NCI-H524 (cell line): ENCODE measurements at regions not wholly inside any gene's neighbourhood (a gene's known extent, or its start where the extent isn't known, plus 50 kb on each side); places are given as distances from the start of the nearest gene placed in this dataset.
"Not testable (repeated sequence)": the region's sequence is repeated elsewhere in the genome, so short reads cannot be mapped to it uniquely, and the experiment has no call there.

Experiments
- DNase-seq, 2 experiments: peaks; one replicate each; lab custom pipeline; 2025; lab: John Stamatoyannopoulos, UW

DNA sequence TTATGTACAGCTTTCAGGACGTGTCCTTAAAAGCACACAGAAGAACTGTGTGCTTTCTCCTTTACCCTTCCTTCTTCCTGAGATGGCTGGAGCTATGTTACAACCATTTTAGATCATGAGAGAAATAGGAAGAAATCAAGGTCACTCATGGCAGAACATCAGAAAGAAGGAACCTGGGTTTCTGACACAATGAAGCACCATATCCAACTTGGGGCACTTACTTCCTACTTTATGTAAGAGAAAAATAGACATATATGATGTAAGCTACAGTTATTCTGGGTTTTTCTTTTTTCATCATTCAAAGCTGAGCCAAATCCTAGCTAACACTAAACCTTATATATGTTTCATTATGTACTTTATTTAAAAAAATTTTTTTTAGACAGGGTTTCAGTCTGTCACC is 79.5 kb downstream of the FAM161A start:
- no peak for DNase-seq

DNA sequence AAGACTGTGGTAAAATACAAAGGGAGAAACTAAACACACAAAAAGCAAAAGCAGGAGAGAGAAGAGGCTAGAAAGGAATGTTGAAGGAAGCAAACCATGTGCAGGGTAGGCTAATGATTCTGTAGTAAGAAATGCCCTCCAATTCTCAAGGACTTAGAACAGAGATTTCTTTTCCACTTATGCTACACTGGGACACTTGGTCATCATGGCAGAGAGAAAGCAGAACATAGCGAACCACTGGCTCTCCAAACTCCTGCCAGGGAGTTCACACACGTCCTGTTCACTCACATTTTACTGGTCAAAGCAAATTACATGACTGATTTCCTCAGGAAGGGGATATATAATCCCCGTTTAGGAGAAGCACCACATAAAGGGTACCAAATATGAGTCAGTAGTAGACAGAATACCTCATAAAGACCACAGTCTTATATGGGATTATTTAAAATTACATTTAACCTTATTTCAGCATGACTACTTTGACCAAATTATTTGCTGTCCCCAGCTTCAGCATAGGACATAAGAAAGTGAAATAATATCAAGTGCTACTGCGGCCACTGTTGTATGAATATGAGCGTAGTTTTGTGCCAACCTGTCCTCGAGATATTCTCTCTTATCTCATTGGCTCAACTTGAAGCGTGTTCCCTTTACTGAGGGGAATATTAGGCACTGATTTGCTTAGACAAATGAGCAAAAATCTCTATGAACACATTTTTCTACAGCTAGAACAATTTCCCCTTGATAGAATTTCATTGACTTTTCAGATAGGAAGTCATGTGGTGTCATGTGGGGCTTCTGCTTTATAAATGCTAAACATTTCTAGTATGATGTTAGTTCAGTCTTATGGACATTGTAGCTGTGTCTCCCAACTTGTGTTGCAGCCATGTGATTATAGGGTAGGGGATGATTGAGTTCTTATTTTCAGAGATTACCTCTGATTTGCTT is 81.7 kb downstream of the FAM161A start:
- DNase-seq, result no peak

DNA sequence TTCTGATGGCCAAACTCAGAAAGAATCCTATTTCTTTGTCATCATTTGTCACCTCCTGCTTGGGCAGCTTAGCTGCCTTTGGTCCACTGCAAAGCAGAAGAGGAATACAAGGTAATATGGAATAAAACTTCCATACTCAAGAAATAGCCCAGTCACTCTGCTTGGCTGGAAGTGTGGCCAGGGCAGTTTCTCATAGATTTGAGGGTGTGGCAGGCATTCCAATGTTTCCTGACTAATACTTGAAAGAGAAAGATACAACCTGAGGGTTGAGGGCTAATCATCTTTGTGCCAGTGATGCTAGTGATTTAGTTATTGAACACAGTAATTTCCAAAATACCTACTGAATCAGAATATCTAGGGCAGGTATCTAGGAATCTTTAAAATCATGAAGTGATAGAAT is 83.1 kb downstream of the FAM161A start:
- no peak for DNase-seq

- DNase-seq, result no peak
These were observed 83.6 kb downstream of the FAM161A start for GRCh38 chr2:61770298-61770697.

GRCh38 chr2:61769093-61769675 is 84.7 kb downstream of the FAM161A start:
- DNase-seq, result no peak

GRCh38 chr2:61764035-61764800 is 89.6 kb downstream of the FAM161A start:
- peak; percentile 92 to 96 for DNase-seq

GRCh38 chr2:61763605-61764034 is 90.2 kb downstream of the FAM161A start:
- peak; percentile 72 to 81 for DNase-seq

GRCh38 chr2:61762292-61762691 is 91.6 kb downstream of the FAM161A start:
- DNase-seq, result no peak

GRCh38 chr2:61759718-61760117 is 94.1 kb downstream of the FAM161A start:
- DNase-seq, result no peak

DNA sequence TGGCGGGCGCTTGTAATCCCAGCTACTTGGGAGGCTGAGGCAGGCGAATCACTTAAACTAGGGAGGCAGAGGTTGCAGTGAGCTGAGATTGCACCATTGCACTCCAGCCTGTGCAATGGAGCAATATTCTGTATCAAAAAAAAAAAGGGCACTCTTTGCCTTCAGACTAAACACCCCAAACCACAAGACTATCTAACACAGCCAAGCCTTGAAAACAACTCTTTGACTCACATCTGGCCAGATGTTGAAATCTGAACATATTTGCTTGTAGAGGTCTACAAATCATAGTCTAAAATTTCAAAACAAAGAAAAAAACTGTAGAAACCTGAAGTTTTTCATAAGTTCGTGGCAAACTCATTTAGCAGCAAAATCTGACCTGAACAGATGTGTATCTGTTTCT is 94.9 kb downstream of the FAM161A start:
- no peak for DNase-seq

DNA sequence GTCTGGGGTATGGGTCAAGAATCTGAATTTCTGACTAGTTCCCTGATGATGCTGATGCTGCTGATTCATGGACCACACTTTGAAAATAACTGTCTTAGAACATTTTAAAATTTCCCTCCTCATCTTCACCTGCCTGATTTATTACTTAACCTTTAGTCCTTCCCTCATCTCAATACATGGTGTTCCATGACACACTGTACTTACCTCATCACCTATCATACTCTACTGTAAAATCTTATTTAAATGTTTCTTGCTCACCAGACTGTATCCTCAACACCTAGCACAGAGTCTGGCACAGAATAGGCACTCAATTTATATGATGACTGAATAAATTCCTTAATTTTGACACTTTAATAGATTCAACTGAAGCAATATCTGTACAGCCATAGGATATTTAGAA is 95.7 kb downstream of the FAM161A start:
- DNase-seq, result no peak

GRCh38 chr2:61753512-61753911 is 100.3 kb downstream of the FAM161A start:
- DNase-seq, result no peak

- no peak for DNase-seq
These were observed 103.2 kb downstream of the FAM161A start for GRCh38 chr2:61750624-61751023.

GRCh38 chr2:61742955-61743354 is 110.9 kb downstream of the FAM161A start:
- no peak for DNase-seq

GRCh38 chr2:61737841-61738240 is 116.0 kb downstream of the FAM161A start:
- no peak for DNase-seq

GRCh38 chr2:61736953-61737352 is 116.9 kb downstream of the FAM161A start:
- DNase-seq, result no peak

GRCh38 chr2:61733563-61733962 is 120.3 kb downstream of the FAM161A start:
- DNase-seq, result no peak

- no peak for DNase-seq
These were observed 121.1 kb downstream of the FAM161A start for GRCh38 chr2:61732787-61733186.

- no peak for DNase-seq
These were observed 126.1 kb downstream of the FAM161A start for GRCh38 chr2:61727746-61728145.

GRCh38 chr2:61726456-61727209 is 127.2 kb downstream of the FAM161A start:
- DNase-seq, result no peak

- not testable (repeated sequence) for DNase-seq
These were observed 130.5 kb downstream of the FAM161A start for GRCh38 chr2:61723364-61723763.

DNA sequence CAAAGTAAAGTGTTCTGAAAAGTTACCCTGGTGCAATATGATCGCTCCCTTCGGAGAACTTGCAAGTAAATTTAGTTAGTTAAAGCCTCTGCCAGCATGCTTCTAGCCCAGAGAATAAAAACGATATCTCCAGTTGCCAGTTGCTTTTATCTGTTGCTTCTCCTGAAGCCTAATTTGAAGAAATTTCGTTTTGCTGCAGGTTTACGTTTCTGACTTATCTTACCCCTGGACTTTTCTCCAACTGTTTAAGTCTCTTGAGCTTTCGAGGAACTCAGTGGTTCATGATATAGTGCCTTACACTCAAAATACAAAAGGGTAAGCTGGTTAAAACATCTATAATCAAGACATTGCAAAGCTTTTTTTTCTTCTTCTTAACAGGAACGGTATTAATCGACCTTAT is 131.1 kb downstream of the FAM161A start:
- DNase-seq, result no peak
